Fibroblast of mammary gland (primary cell): ENCODE measurements at regions not wholly inside any gene's neighbourhood (a gene's known extent, or its start where the extent isn't known, plus 50 kb on each side); places are given as distances from the start of the nearest gene placed in this dataset.
"Not testable (repeated sequence)": the region's sequence is repeated elsewhere in the genome, so short reads cannot be mapped to it uniquely, and the experiment has no call there.

Experiments used
- DNase-seq: peaks from one replicate; pipeline ENCODE4 v3.0.0-alpha.2; 2010; ENCODE audit warnings: low read depth
- H3K4me3 ChIP-seq: 2 replicates; pipeline ENCODE4 v1.5.1; 2011; ENCODE audit warnings: low read depth, mild to moderate bottlenecking, low read length, moderate library complexity; ENCODE audit not compliant: control insufficient read depth
- CTCF ChIP-seq: conservative IDR thresholded peaks from 2 replicates; pipeline ENCODE4 v1.5.1; 2011; ENCODE audit warnings: low read depth, low read length, inconsistent platforms; ENCODE audit not compliant: control insufficient read depth, insufficient read depth

GRCh38 chr4:55028196-55028595, 97.2 kb downstream of the KDR start:
- H3K4me3 ChIP-seq, result no peak overlapping the region
- TF ChIP-seq CTCF, result no peak
- DNase-seq, result no peak

- no peak overlapping the region for H3K4me3 ChIP-seq
- no peak for DNase-seq
- no peak for TF ChIP-seq CTCF
These were observed 97.8 kb downstream of the KDR start for GRCh38 chr4:55027596-55027995.

GRCh38 chr4:55025456-55025855, 99.9 kb downstream of the KDR start:
- not testable (repeated sequence) for DNase-seq, H3K4me3 ChIP-seq

GRCh38 chr4:55023030-55023429, 102.4 kb downstream of the KDR start:
- TF ChIP-seq CTCF, result no peak
- no peak overlapping the region for H3K4me3 ChIP-seq
- no peak for DNase-seq

- TF ChIP-seq CTCF, result no peak
- DNase-seq, result no peak
- H3K4me3 ChIP-seq, result no peak overlapping the region
These were observed 104.2 kb downstream of the KDR start for GRCh38 chr4:55021214-55021613.

- H3K4me3 ChIP-seq, result no peak overlapping the region
- DNase-seq, result no peak
- no peak for TF ChIP-seq CTCF
These were observed 105.3 kb downstream of the KDR start for GRCh38 chr4:55020131-55020530.

- TF ChIP-seq CTCF, result no peak
- H3K4me3 ChIP-seq, result no peak overlapping the region
- DNase-seq, result no peak
These were observed 106.4 kb downstream of the KDR start for GRCh38 chr4:55018978-55019377.
